A549 (cell line): ENCODE measurements at regions not wholly inside any gene's neighbourhood (a gene's known extent, or its start where the extent isn't known, plus 50 kb on each side); places are given as distances from the start of the nearest gene placed in this dataset.

Source experiments
- ATAC-seq, 2 experiments: fragments of 200-7000 bp in 1 of 2; fragments of >200 bp in 1 of 2; cut with Nextera tagmentation in 1 of 2; cut with Tn5 transposase in 1 of 2; 3 replicates each; pipeline versions ENCODE4 v1.8.0 to v1.9.1; 2018 to 2020; ENCODE audit warnings: mild to moderate bottlenecking in 1 of 2, moderate library complexity in 1 of 2
- CTCF ChIA-PET: fragments of 300-600 bp; sonication (Branson Sonifier 250); formaldehyde crosslinking; extraction: SDS; loops from one replicate; lab custom pipeline; 2021; ENCODE audit warnings: antibody characterized with exemption, inconsistent platforms; lab: Yijun Ruan, JAX
- POLR2A ChIA-PET: fragments of 350-600 bp; formaldehyde crosslinking; extraction: SDS; loops from one replicate; lab custom pipeline; 2021; ENCODE audit warnings: antibody characterized with exemption, inconsistent platforms; lab: Yijun Ruan, JAX
- DNase-seq, 2 experiments: peaks; one replicate each; pipeline versions ENCODE4 v3.0.0 to v3.0.0-alpha.2; 2011 to 2016; ENCODE audit warnings: low read depth in 1 of 2, low spot score in 1 of 2
- FAIRE-seq: peaks from 2 replicates; lab custom pipeline; 2011; peaks lifted over from hg19 to GRCh38; lab: Jason Lieb, UNC
- H3K27ac ChIP-seq, 2 experiments: fragments of >200 bp; sonication (Bioruptor Twin); formaldehyde crosslinking; 3 replicates each; pipeline ENCODE4 v1.5.1; 2016 to 2017
- H3K4me1 ChIP-seq: fragments of >200 bp; sonication (Bioruptor Twin); formaldehyde crosslinking; 3 replicates; pipeline ENCODE4 v1.6.1; 2016
- H3K4me2 ChIP-seq: fragments of >200 bp; sonication (Bioruptor Twin); formaldehyde crosslinking; 3 replicates; pipeline ENCODE4 v1.6.1; 2016
- H3K4me3 ChIP-seq: fragments of >200 bp; sonication (Bioruptor Twin); formaldehyde crosslinking; 3 replicates; pipeline ENCODE4 v1.5.1; 2016
- H3K9me3 ChIP-seq: fragments of >200 bp; sonication (Bioruptor Twin); formaldehyde crosslinking; 3 replicates; pipeline ENCODE4 v1.6.1; 2016
- CEBPB ChIP-seq, 2 experiments: fragments of >200 bp in 1 of 2; sonication (Bioruptor Twin) in 1 of 2; formaldehyde crosslinking in 1 of 2; IDR thresholded peaks; 2 replicates each; pipeline ENCODE4 v1.6.1; 2012 to 2016
- EHMT2 ChIP-seq: fragments of 200-600 bp; sonication (generic); IDR thresholded peaks from 2 replicates; pipeline ENCODE4 v1.6.1; 2016; ENCODE audit warnings: antibody characterized with exemption, low read depth, mild to moderate bottlenecking, moderate library complexity
- ELK1 ChIP-seq: fragments of 150-350 bp; IDR thresholded peaks from 2 replicates; pipeline ENCODE4 v1.6.1; 2014; ENCODE audit warnings: low read depth, mild to moderate bottlenecking, low read length
- EP300 ChIP-seq, 2 experiments: fragments of >200 bp; sonication (Bioruptor Twin); formaldehyde crosslinking; IDR thresholded peaks; 2 replicates in 1 of 2; 3 replicates in 1 of 2; pipeline ENCODE4 v1.6.1; 2016 to 2017
- FOSL2 ChIP-seq, 2 experiments: fragments of 450-650 bp in 1 of 2; fragments of >200 bp in 1 of 2; sonication (Bioruptor Twin) in 1 of 2; formaldehyde crosslinking; IDR thresholded peaks; 2 replicates each; pipeline versions ENCODE4 v1.5.0 to v1.6.1; 2016 to 2020; ENCODE audit warnings: mild to moderate bottlenecking in 1 of 2, moderate library complexity in 1 of 2
- HDAC2 ChIP-seq: fragments of 200-600 bp; sonication (generic); IDR thresholded peaks from 2 replicates; pipeline ENCODE4 v1.6.1; 2016
- HES2 ChIP-seq: fragments of >200 bp; sonication (Bioruptor Twin); formaldehyde crosslinking; IDR thresholded peaks from 2 replicates; pipeline ENCODE4 v1.6.1; 2016
- HOXB13 ChIP-seq: fragments of 250-450 bp; sonication (Bioruptor Pico); IDR thresholded peaks from 2 replicates; pipeline ENCODE4 v1.5.0; 2020; ENCODE audit warnings: low read depth, mild to moderate bottlenecking, moderate library complexity
- HOXB5 ChIP-seq: fragments of 250-450 bp; sonication (Bioruptor Pico); IDR thresholded peaks from 2 replicates; pipeline ENCODE4 v1.5.0; 2020; ENCODE audit warnings: mild to moderate bottlenecking, moderate library complexity
- KDM1A ChIP-seq: fragments of 200-600 bp; sonication (generic); IDR thresholded peaks from 2 replicates; pipeline ENCODE4 v1.6.1; 2016; ENCODE audit warnings: low read depth, mild to moderate bottlenecking
- KDM5A ChIP-seq: fragments of 200-600 bp; sonication (generic); IDR thresholded peaks from 2 replicates; pipeline ENCODE4 v1.6.1; 2016; ENCODE audit warnings: antibody characterized with exemption, mild to moderate bottlenecking
- POLR2AphosphoS2 ChIP-seq: conservative IDR thresholded peaks from 2 replicates; pipeline ENCODE4 v1.6.1; 2012; ENCODE audit warnings: low read length, improper control_type of control experiment, inconsistent platforms
- RAD21 ChIP-seq, 2 experiments: fragments of >200 bp in 1 of 2; sonication (Bioruptor Twin) in 1 of 2; formaldehyde crosslinking in 1 of 2; IDR thresholded peaks in 1 of 2; conservative IDR thresholded peaks in 1 of 2; 2 replicates in 1 of 2; 3 replicates in 1 of 2; pipeline ENCODE4 v1.6.1; 2012 to 2018; ENCODE audit warnings: inconsistent platforms in 1 of 2
- RARB ChIP-seq: fragments of 250-450 bp; sonication (Bioruptor Pico); IDR thresholded peaks from 2 replicates; pipeline ENCODE4 v1.8.0; 2021; ENCODE audit warnings: mild to moderate bottlenecking, moderate library complexity
- RCOR1 ChIP-seq: fragments of 150-350 bp; IDR thresholded peaks from 2 replicates; pipeline ENCODE4 v1.6.1; 2014; ENCODE audit warnings: antibody characterized with exemption, low read length, low read depth
- REST ChIP-seq: fragments of 200-600 bp; sonication (generic); IDR thresholded peaks from 2 replicates; pipeline ENCODE4 v1.6.1; 2016; ENCODE audit warnings: antibody characterized with exemption, mild to moderate bottlenecking, moderate library complexity
- SMC3 ChIP-seq: fragments of >200 bp; sonication (Bioruptor Twin); formaldehyde crosslinking; IDR thresholded peaks from 3 replicates; pipeline ENCODE4 v1.6.1; 2018; ENCODE audit warnings: inconsistent platforms
- ZFP36 ChIP-seq: fragments of 450-650 bp; IDR thresholded peaks from 2 replicates; pipeline ENCODE4 v1.6.1; 2014; ENCODE audit warnings: borderline replicate concordance; ENCODE audit not compliant: partially characterized antibody
- ZNF302 ChIP-seq: fragments of 250-450 bp; sonication (Bioruptor Pico); IDR thresholded peaks from 2 replicates; pipeline ENCODE4 v1.9.0; 2021; ENCODE audit warnings: inconsistent platforms, mild to moderate bottlenecking, moderate library complexity
- whole genome bisulfite sequencing: methylation state at CpG from one replicate; pipeline ENCODE4 v1.1.6; 2017; ENCODE audit errors: missing lambda C conversion rate; 5-methylcytosine and 5-hydroxymethylcytosine counted together

- no peak for TF ChIP-seq HES2
Observed at GRCh38 chr1:99500541-99500940, 145.4 kb upstream of the PALMD start (continued).

- WGBS = 11% methylated on average over 1 of the region's 1 CpG
Observed at GRCh38 chr1:99501871-99502270, 144.0 kb upstream of the PALMD start.

GRCh38 chr1:99502400-99502799 lies 143.5 kb upstream of the PALMD start:
- FAIRE-seq = no peak
- WGBS = 50% methylated on average over 3 of the region's 3 CpGs
- no peak for TF ChIP-seq ELK1
- no peak for TF ChIP-seq RAD21 (conservative IDR thresholded peaks at IDR 0.05 in 1 of 2, IDR thresholded peaks at IDR 0.05 in 1 of 2)
- TF ChIP-seq ZNF302 (CRISPR knock-in tag) = no peak
- no peak for TF ChIP-seq KDM5A
- no peak for TF ChIP-seq HDAC2
- no peak for TF ChIP-seq REST
- no peak for TF ChIP-seq HOXB5 (CRISPR knock-in tag)
- no peak for TF ChIP-seq EP300 (IDR thresholded peaks at IDR 0.05)
- TF ChIP-seq ZFP36 = no peak
- TF ChIP-seq KDM1A = no peak
- no peak for TF ChIP-seq POLR2AphosphoS2
- TF ChIP-seq EHMT2 = no peak
- no peak for TF ChIP-seq RARB
- no peak for TF ChIP-seq HOXB13 (CRISPR knock-in tag)
- no peak for TF ChIP-seq RCOR1
- no peak for TF ChIP-seq HES2
- no peak for TF ChIP-seq FOSL2 (IDR thresholded peaks at IDR 0.05)
- no peak for TF ChIP-seq FOSL2 (CRISPR knock-in tag; IDR thresholded peaks at IDR 0.05)
- TF ChIP-seq CEBPB (IDR thresholded peaks at IDR 0.05) = no peak
- ATAC-seq = no peak
- Histone ChIP-seq H3K4me1 (no peaks in the 10 kb centered on the region), H3K4me3 (no peak overlapping the region), H3K9me3 (no peaks in the 10 kb centered on the region), H3K27ac (no peak overlapping the region), H3K4me2 (no peak overlapping the region)
- ChIA-PET CTCF (no interaction called here), POLR2A (no interaction called here)
- DNase-seq = no peak

More at GRCh38 chr1:99501871-99502270, 144.0 kb upstream of the PALMD start:
- Histone ChIP-seq H3K9me3 (no peaks in the 10 kb centered on the region), H3K27ac (no peak overlapping the region), H3K4me2 (no peak overlapping the region), H3K4me3 (no peak overlapping the region), H3K4me1 (no peaks in the 10 kb centered on the region)
- ChIA-PET CTCF (no interaction called here), POLR2A (no interaction called here)
- no peak for ATAC-seq
- FAIRE-seq = no peak
- TF ChIP-seq FOSL2 (IDR thresholded peaks at IDR 0.05) = no peak
- TF ChIP-seq FOSL2 (CRISPR knock-in tag; IDR thresholded peaks at IDR 0.05) = no peak
- TF ChIP-seq SMC3 = no peak
- no peak for TF ChIP-seq ELK1
- TF ChIP-seq RCOR1 = no peak
- no peak for DNase-seq
